Lower lobe of right lung (tissue), 2 donors: ENCODE measurements at regions not wholly inside any gene's neighbourhood (a gene's known extent, or its start where the extent isn't known, plus 50 kb on each side); places are given as distances from the start of the nearest gene placed in this dataset.

Experiments
- ATAC-seq, 2 donors: fragments of 200-7000 bp; cut with Tn5 transposase; one replicate each; pipeline ENCODE4 v1.9.1; 2020 to 2022; ENCODE audit warnings: mild to moderate bottlenecking in 2 of 2, moderate library complexity in 2 of 2
- DNase-seq: peaks from one replicate; pipeline ENCODE4 v3.0.0-alpha.2; 2020
- H3K27ac ChIP-seq: fragments of 200-600 bp; one replicate; pipeline ENCODE4 v1.8.0; 2022
- H3K27me3 ChIP-seq: fragments of 200-600 bp; one replicate; pipeline ENCODE4 v1.8.0; 2022; ENCODE audit warnings: low read depth
- H3K36me3 ChIP-seq: fragments of 200-600 bp; one replicate; pipeline ENCODE4 v1.8.0; 2022; ENCODE audit warnings: mild to moderate bottlenecking
- H3K4me1 ChIP-seq: fragments of 200-600 bp; one replicate; pipeline ENCODE4 v1.8.0; 2022
- H3K4me3 ChIP-seq: fragments of 200-600 bp; one replicate; pipeline ENCODE4 v1.8.0; 2022; ENCODE audit warnings: mild to moderate bottlenecking
- H3K9me3 ChIP-seq: fragments of 200-600 bp; one replicate; pipeline ENCODE4 v1.8.0; 2022
- CTCF ChIP-seq: fragments of 200-600 bp; IDR thresholded peaks from one replicate; pipeline ENCODE4 v1.8.0; 2022; ENCODE audit warnings: antibody characterized with exemption, mild to moderate bottlenecking
- intact Hi-C: fragments of 100-400 bp; cut with DNase I; formaldehyde crosslinking; loops from one replicate; pipeline ENCODE4 v1.11.0; 2022
- donor health status: DM: no; HTN: yes; CAD: no; lungs with severe emphysema.

- DNase-seq (peak; percentile 55), ATAC-seq (peak; percentile 62 to 64)
- Histone ChIP-seq H3K4me1 (peaks cover 24% of the 10 kb centered on the region), H3K27ac (no peak overlapping the region), H3K4me3 (no peak overlapping the region), H3K9me3 (no peaks in the 10 kb centered on the region), H3K36me3 (no peaks in the 10 kb centered on the region), H3K27me3 (no peaks in the 10 kb centered on the region)
- intact Hi-C loops, result no loop called here
- TF ChIP-seq CTCF, result no peak
These were observed 97.9 kb downstream of the CCNA1 start for GRCh38 chr13:36530050-36530789.

- Histone ChIP-seq H3K4me1 (peaks cover 24% of the 10 kb centered on the region), H3K9me3 (no peaks in the 10 kb centered on the region), H3K36me3 (no peaks in the 10 kb centered on the region), H3K27me3 (no peaks in the 10 kb centered on the region), H3K27ac (no peak overlapping the region), H3K4me3 (no peak overlapping the region)
- ATAC-seq (no peak), DNase-seq (no peak)
- TF ChIP-seq CTCF, result no peak
- intact Hi-C loops, result no loop called here
These were observed 98.7 kb downstream of the CCNA1 start for GRCh38 chr13:36530861-36531590.

GRCh38 chr13:36531746-36532486 lies 99.6 kb downstream of the CCNA1 start:
- ATAC-seq, result peak; percentile 74
- intact Hi-C loops, result no loop called here
- Histone ChIP-seq H3K9me3 (no peaks in the 10 kb centered on the region), H3K4me1 (peaks cover 24% of the 10 kb centered on the region), H3K27me3 (no peaks in the 10 kb centered on the region), H3K27ac (no peak overlapping the region), H3K4me3 (no peak overlapping the region), H3K36me3 (no peaks in the 10 kb centered on the region)
- DNase-seq, result no peak
- TF ChIP-seq CTCF, result no peak

GRCh38 chr13:36533806-36534205 lies 101.5 kb downstream of the CCNA1 start:
- Histone ChIP-seq H3K4me3 (no peak overlapping the region), H3K27ac (peak overlapping the region; percentile 31), H3K4me1 (peaks cover 24% of the 10 kb centered on the region), H3K9me3 (peaks cover 3% of the 10 kb centered on the region), H3K36me3 (no peaks in the 10 kb centered on the region), H3K27me3 (no peaks in the 10 kb centered on the region)
- ATAC-seq, result no peak
- no peak for DNase-seq
- intact Hi-C loops, result no loop called here
- TF ChIP-seq CTCF, result no peak

- no peak overlapping the region for H3K27ac ChIP-seq
- ATAC-seq, result no peak
- intact Hi-C loops, result no loop called here
These were observed 104.3 kb downstream of the CCNA1 start for GRCh38 chr13:36536546-36536945.

More at GRCh38 chr13:36536546-36536945, 104.3 kb downstream of the CCNA1 start:
- TF ChIP-seq CTCF, result no peak
- no peaks in the 10 kb centered on the region for H3K27me3 ChIP-seq
- peaks cover 17% of the 10 kb centered on the region for H3K4me1 ChIP-seq
- DNase-seq, result no peak
- H3K36me3 ChIP-seq, result no peaks in the 10 kb centered on the region
- H3K4me3 ChIP-seq, result no peak overlapping the region
- peaks cover 11% of the 10 kb centered on the region for H3K9me3 ChIP-seq
